ENCODE measurements at regions not wholly inside any gene's neighbourhood (a gene's known extent, or its start where the extent isn't known, plus 50 kb on each side); places are given as distances from the start of the nearest gene placed in this dataset.

DNA sequence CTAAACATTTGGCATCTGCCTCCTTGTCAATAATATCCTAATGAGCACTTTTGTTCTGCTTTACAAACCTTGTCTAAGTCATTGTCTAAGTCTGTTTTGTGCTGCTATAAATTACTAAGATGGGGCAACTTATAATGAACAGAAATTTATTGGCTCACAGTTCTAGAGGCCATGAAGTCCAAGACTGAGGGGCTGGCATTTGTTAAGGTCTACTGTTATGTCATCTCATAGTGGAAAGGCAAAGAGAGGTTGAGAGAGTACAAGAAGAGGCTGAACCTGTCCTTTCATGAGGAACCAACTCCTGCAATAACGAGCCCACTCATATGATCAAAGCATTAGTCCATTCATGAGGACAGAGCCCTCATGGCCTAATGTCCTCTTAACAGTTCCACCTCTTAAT, 72.7 kb upstream of the KLF12 start:
- Histone ChIP-seq H3K79me2 (ENCODE audit: insufficient read depth, low read length) (no peaks in the 10 kb centered on the region), H3K4me2 (ENCODE audit: low read length) (no peak overlapping the region), H3K9me2 (ENCODE audit: low read depth, low read length) (no peaks in the 10 kb centered on the region), H3K4me1 (ENCODE audit: insufficient read depth, low read length, severe bottlenecking) (no peaks in the 10 kb centered on the region), H4K20me1 (ENCODE audit: insufficient read depth, low read length) (no peaks in the 10 kb centered on the region), H3K27me3 (ENCODE audit: insufficient read depth, low read length) (0 out of 2 replicates have a peak, but pooled peaks cover 4% of the 10 kb centered on the region), H3K9ac (ENCODE audit: low read length) (no peak overlapping the region), H3K9me3 (ENCODE audit: low read length) (no peaks in the 10 kb centered on the region), H2AFZ (ENCODE audit: low read length) (no peak overlapping the region), H3K27ac (ENCODE audit: low read depth, low read length, poor library complexity, severe bottlenecking) (no peak overlapping the region), H3K36me3 (ENCODE audit: insufficient read depth, low read length) (no peaks in the 10 kb centered on the region), H3K4me3 (ENCODE audit: low read depth, low read length, poor library complexity, severe bottlenecking) (no peak overlapping the region), H3F3A (ENCODE audit: insufficient read depth, low read length) (no peaks in the 10 kb centered on the region)
- TF ChIP-seq, protein P1, sequence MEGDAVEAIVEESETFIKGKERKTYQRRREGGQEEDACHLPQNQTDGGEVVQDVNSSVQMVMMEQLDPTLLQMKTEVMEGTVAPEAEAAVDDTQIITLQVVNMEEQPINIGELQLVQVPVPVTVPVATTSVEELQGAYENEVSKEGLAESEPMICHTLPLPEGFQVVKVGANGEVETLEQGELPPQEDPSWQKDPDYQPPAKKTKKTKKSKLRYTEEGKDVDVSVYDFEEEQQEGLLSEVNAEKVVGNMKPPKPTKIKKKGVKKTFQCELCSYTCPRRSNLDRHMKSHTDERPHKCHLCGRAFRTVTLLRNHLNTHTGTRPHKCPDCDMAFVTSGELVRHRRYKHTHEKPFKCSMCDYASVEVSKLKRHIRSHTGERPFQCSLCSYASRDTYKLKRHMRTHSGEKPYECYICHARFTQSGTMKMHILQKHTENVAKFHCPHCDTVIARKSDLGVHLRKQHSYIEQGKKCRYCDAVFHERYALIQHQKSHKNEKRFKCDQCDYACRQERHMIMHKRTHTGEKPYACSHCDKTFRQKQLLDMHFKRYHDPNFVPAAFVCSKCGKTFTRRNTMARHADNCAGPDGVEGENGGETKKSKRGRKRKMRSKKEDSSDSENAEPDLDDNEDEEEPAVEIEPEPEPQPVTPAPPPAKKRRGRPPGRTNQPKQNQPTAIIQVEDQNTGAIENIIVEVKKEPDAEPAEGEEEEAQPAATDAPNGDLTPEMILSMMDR (IDR thresholded peaks at IDR 0.05; ENCODE audit: low read length) = no peak
- TF ChIP-seq EZH2 (IDR thresholded peaks at IDR 0.05; ENCODE audit: borderline replicate concordance, low read length) = no peak

DNA sequence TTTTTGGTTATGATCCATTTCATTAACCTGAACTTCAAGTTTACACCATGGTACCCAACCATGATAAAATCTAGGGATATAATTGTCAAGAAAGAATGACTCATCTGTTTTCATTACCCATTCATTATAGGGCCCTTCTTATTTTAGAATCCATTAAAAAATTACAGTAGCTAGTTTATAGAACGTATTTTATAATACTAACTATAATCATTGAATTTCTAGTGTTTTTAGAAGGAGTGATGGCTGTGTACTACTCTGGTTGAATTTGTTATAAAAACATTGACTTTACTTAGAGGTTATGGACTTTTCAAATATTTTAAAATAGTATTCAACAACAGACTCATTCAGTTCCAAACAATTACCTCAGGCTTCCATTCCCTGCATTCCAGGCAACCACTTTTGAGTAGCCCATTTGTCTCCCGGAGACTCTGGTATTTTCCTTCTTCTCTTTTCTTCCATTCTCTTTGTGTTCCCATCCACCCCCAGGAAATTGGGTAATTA, 71.9 kb upstream of the KLF12 start:
- no peak overlapping the region for H3K4me2 ChIP-seq (ENCODE audit: low read length)
- TF ChIP-seq, protein P1 (IDR thresholded peaks at IDR 0.05; ENCODE audit: low read length) = no peak
- TF ChIP-seq EZH2 (IDR thresholded peaks at IDR 0.05; ENCODE audit: borderline replicate concordance, low read length) = no peak
- H3K9me3 ChIP-seq (ENCODE audit: low read length) = no peaks in the 10 kb centered on the region
- no peaks in the 10 kb centered on the region for H4K20me1 ChIP-seq (ENCODE audit: insufficient read depth, low read length)
- H3K4me3 ChIP-seq (ENCODE audit: low read depth, low read length, poor library complexity, severe bottlenecking) = no peak overlapping the region
- no peaks in the 10 kb centered on the region for H3F3A ChIP-seq (ENCODE audit: insufficient read depth, low read length)
- no peak overlapping the region for H2AFZ ChIP-seq (ENCODE audit: low read length)
- H3K4me1 ChIP-seq (ENCODE audit: insufficient read depth, low read length, severe bottlenecking) = no peaks in the 10 kb centered on the region
- H3K36me3 ChIP-seq (ENCODE audit: insufficient read depth, low read length) = no peaks in the 10 kb centered on the region
- H3K27me3 ChIP-seq (ENCODE audit: insufficient read depth, low read length) = 0 out of 2 replicates have a peak, but pooled peaks cover 2% of the 10 kb centered on the region
- H3K27ac ChIP-seq (ENCODE audit: low read depth, low read length, poor library complexity, severe bottlenecking) = no peak overlapping the region
- H3K9me2 ChIP-seq (ENCODE audit: low read depth, low read length) = no peaks in the 10 kb centered on the region
- H3K79me2 ChIP-seq (ENCODE audit: insufficient read depth, low read length) = no peaks in the 10 kb centered on the region
- H3K9ac ChIP-seq (ENCODE audit: low read length) = no peak overlapping the region

DNA sequence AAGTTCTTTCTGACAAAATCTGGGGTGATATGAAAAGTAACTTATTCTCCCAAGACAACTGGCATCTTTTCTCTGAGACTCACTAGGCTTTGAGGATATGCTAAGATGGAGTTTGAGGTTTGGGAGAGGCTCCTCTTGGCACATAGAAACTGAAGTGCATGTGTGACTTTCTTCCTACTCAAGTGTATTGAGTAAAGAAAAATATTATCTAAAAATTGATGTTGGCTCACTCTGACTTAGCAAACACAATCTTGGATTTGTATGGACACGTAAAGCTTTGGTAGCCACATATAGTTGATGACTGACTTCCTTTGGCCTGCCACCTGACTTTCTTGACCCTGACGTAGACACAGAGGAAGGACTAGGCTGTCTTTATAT, 71.1 kb upstream of the KLF12 start:
- H3K79me2 ChIP-seq (ENCODE audit: insufficient read depth, low read length) = no peaks in the 10 kb centered on the region

More for the DNA sequence above, 71.1 kb upstream of the KLF12 start:
- Histone ChIP-seq H2AFZ (ENCODE audit: low read length) (no peak overlapping the region), H3K9me3 (ENCODE audit: low read length) (no peaks in the 10 kb centered on the region), H3K4me2 (ENCODE audit: low read length) (no peak overlapping the region), H3K4me1 (ENCODE audit: insufficient read depth, low read length, severe bottlenecking) (no peaks in the 10 kb centered on the region), H3K9me2 (ENCODE audit: low read depth, low read length) (no peaks in the 10 kb centered on the region), H3K9ac (ENCODE audit: low read length) (no peak overlapping the region), H3K36me3 (ENCODE audit: insufficient read depth, low read length) (no peaks in the 10 kb centered on the region), H4K20me1 (ENCODE audit: insufficient read depth, low read length) (no peaks in the 10 kb centered on the region), H3F3A (ENCODE audit: insufficient read depth, low read length) (no peaks in the 10 kb centered on the region), H3K27me3 (ENCODE audit: insufficient read depth, low read length) (no peaks in the 10 kb centered on the region), H3K27ac (ENCODE audit: low read depth, low read length, poor library complexity, severe bottlenecking) (no peak overlapping the region), H3K4me3 (ENCODE audit: low read depth, low read length, poor library complexity, severe bottlenecking) (no peak overlapping the region)
- TF ChIP-seq, protein P1 (IDR thresholded peaks at IDR 0.05; ENCODE audit: low read length) = no peak
- TF ChIP-seq EZH2 (IDR thresholded peaks at IDR 0.05; ENCODE audit: borderline replicate concordance, low read length) = no peak

Measured in OCI-LY1 (cell line).